Effector memory CD4-positive, alpha-beta T cell (primary cell): ENCODE measurements at regions not wholly inside any gene's neighbourhood (a gene's known extent, or its start where the extent isn't known, plus 50 kb on each side); places are given as distances from the start of the nearest gene placed in this dataset.

Source experiments
- DNase-seq, 3 donors: peaks; one replicate each; pipeline ENCODE4 v3.0.0-alpha.2; 2020
- H3K27ac ChIP-seq: 2 replicates; pipeline ENCODE4 v1.7.0; 2013; ENCODE audit warnings: mild to moderate bottlenecking, low read length, moderate library complexity; ENCODE audit not compliant: insufficient read depth, poor library complexity, severe bottlenecking
- H3K27me3 ChIP-seq: replicated peaks from 2 replicates; pipeline ENCODE4 v1.7.0; 2013; ENCODE audit warnings: mild to moderate bottlenecking, low read length; ENCODE audit not compliant: insufficient read depth, control insufficient read depth, poor library complexity, severe bottlenecking
- H3K36me3 ChIP-seq: 2 replicates; pipeline ENCODE4 v1.7.0; 2013; ENCODE audit warnings: mild to moderate bottlenecking, low read length, moderate library complexity; ENCODE audit not compliant: control insufficient read depth, insufficient read depth
- H3K4me1 ChIP-seq: 2 replicates; pipeline ENCODE4 v1.7.0; 2013; ENCODE audit warnings: low read length, mild to moderate bottlenecking; ENCODE audit not compliant: control insufficient read depth, insufficient read depth, poor library complexity, severe bottlenecking
- H3K4me3 ChIP-seq: 2 replicates; pipeline ENCODE4 v1.7.0; 2013; ENCODE audit warnings: low read length, low read depth, mild to moderate bottlenecking; ENCODE audit not compliant: insufficient read depth, poor library complexity, severe bottlenecking
- H3K9me3 ChIP-seq: 2 replicates; pipeline ENCODE4 v1.7.0; 2013; ENCODE audit warnings: mild to moderate bottlenecking, low read length, moderate library complexity; ENCODE audit not compliant: control insufficient read depth

GRCh38 chr21:25234857-25235801 lies 372.2 kb downstream of the MRPL39 start:
- Histone ChIP-seq H3K4me1 (no peaks in the 10 kb centered on the region), H3K36me3 (no peaks in the 10 kb centered on the region), H3K27ac (no peak overlapping the region), H3K4me3 (no peak overlapping the region), H3K27me3 (no peaks in the 10 kb centered on the region), H3K9me3 (no peaks in the 10 kb centered on the region)
- DNase-seq = no peak

DNA sequence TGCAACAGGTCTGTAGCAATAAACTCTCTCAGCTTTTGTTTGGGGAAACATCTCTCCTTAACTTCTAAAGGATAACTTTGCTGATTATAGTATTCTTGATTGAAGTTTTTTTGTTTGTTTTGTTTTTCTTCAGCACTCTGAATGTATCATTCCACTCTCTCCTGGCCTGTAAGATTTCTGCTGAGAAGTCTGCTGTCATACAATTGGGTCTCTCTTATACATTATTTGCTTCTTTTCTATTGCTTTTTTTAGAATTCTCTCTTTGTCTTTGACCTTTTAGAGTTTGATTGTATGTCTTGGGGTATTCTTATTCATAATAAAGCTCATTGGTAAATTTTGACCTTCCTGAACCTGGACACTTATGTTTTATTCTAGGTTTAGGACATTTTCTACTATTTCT lies 386.3 kb downstream of the MRPL39 start:
- Histone ChIP-seq H3K9me3 (no peaks in the 10 kb centered on the region), H3K27ac (no peak overlapping the region), H3K4me1 (no peaks in the 10 kb centered on the region), H3K36me3 (no peaks in the 10 kb centered on the region), H3K4me3 (no peak overlapping the region), H3K27me3 (no peaks in the 10 kb centered on the region)
- no peak for DNase-seq

DNA sequence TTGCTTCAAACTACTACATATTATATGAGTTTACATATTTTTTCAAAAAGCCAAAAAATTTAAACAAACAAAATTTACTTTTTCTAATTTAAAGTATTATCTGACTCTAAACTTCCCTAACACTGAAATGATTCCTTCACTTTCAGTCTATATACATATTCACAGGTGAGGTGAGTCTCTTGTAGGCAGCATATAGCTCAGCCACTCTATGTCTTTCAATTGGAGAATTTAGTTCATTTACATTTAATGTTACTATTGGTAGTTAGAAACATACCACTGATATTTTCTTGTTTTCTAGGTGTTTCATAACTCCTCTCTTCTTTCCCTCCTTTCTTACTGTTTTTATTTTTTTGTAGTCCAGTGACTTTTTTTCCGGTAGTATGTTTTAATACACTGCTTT lies 387.1 kb downstream of the MRPL39 start:
- Histone ChIP-seq H3K4me3 (no peak overlapping the region), H3K27ac (no peak overlapping the region), H3K9me3 (no peaks in the 10 kb centered on the region), H3K36me3 (no peaks in the 10 kb centered on the region), H3K4me1 (no peaks in the 10 kb centered on the region), H3K27me3 (no peaks in the 10 kb centered on the region)
- DNase-seq = no peak

GRCh38 chr21:25215698-25216384 lies 391.4 kb downstream of the MRPL39 start:
- no peaks in the 10 kb centered on the region for H3K36me3 ChIP-seq
- H3K27me3 ChIP-seq = no peaks in the 10 kb centered on the region
- no peak overlapping the region for H3K4me3 ChIP-seq
- H3K4me1 ChIP-seq = no peaks in the 10 kb centered on the region
- H3K9me3 ChIP-seq = no peaks in the 10 kb centered on the region
- H3K27ac ChIP-seq = no peak overlapping the region
- no peak for DNase-seq

DNA sequence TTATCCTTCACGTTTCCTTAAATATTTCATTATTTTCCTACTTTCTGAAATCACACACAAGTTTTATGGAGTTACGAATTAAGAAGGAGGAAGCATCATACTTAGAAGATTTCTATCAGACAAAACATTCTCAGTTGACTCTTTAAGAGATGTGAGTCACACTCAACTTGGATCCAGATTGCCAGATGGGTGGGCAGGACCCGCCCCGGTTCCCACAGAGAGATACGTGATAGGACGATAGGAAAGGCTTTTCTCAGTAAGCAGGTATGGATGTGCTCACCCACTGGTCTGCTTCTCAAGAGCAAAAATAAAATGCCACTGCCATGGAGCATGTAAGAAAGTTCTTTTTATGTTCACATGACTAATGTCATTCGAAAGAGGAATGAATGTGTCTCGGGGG lies 392.6 kb downstream of the MRPL39 start:
- no peak for DNase-seq
- Histone ChIP-seq H3K27ac (no peak overlapping the region), H3K4me3 (no peak overlapping the region), H3K36me3 (no peaks in the 10 kb centered on the region), H3K9me3 (no peaks in the 10 kb centered on the region), H3K27me3 (no peaks in the 10 kb centered on the region), H3K4me1 (no peaks in the 10 kb centered on the region)

DNA sequence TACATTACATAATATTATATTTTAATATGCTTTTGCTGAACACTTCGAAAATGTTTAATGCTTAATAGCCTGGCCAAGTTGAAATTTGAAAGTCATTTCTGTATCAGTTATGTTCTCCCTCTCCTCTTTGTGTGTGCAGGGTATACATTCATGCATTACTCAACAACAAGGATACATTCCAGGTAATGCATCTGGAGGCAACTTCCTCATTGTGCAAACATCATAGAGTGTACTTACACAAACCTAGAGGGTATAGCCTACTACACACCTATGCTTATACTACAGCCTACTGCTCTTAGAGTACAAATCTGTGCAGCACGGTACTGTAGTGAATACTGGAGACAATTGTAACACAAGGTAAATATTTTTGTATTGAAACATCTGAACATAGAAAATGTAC lies 407.3 kb downstream of the MRPL39 start:
- no peaks in the 10 kb centered on the region for H3K36me3 ChIP-seq
- H3K9me3 ChIP-seq = no peaks in the 10 kb centered on the region
- no peak overlapping the region for H3K4me3 ChIP-seq
- H3K27ac ChIP-seq = no peak overlapping the region
- no peaks in the 10 kb centered on the region for H3K27me3 ChIP-seq
- no peaks in the 10 kb centered on the region for H3K4me1 ChIP-seq
- DNase-seq = no peak

- Histone ChIP-seq H3K4me1 (no peaks in the 10 kb centered on the region), H3K9me3 (no peaks in the 10 kb centered on the region), H3K4me3 (no peak overlapping the region), H3K36me3 (no peaks in the 10 kb centered on the region), H3K27me3 (no peaks in the 10 kb centered on the region), H3K27ac (no peak overlapping the region)
- no peak for DNase-seq
Measured at GRCh38 chr21:25191141-25191540, 416.1 kb downstream of the MRPL39 start.

- no peak for DNase-seq
- Histone ChIP-seq H3K9me3 (no peaks in the 10 kb centered on the region), H3K36me3 (no peaks in the 10 kb centered on the region), H3K27me3 (no peaks in the 10 kb centered on the region), H3K27ac (no peak overlapping the region), H3K4me3 (no peak overlapping the region), H3K4me1 (no peaks in the 10 kb centered on the region)
Measured at GRCh38 chr21:25189497-25189896, 417.8 kb downstream of the MRPL39 start.

DNA sequence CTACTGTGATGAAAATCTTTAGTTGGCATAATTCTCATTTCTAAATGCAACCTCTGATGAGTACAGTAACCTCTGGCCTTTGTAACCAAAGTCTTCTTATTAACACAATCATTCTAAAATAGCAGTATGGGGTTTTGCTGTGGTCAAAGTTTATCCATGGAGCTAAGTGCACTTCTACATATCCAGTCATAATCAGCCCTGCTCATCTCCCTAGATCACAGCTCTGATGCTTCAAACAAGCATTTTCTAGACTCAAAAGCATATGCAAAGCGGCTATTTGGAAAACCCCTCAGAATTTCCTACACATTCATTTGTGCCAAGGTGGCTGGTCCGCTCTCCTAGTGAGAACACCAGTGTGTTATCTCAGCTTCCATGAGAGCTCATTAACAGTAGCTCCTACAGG lies 418.6 kb downstream of the MRPL39 start:
- no peak overlapping the region for H3K4me3 ChIP-seq
- H3K27me3 ChIP-seq = no peaks in the 10 kb centered on the region
- H3K9me3 ChIP-seq = no peaks in the 10 kb centered on the region
- no peaks in the 10 kb centered on the region for H3K4me1 ChIP-seq
- no peak overlapping the region for H3K27ac ChIP-seq
- H3K36me3 ChIP-seq = no peaks in the 10 kb centered on the region
- DNase-seq = no peak

DNA sequence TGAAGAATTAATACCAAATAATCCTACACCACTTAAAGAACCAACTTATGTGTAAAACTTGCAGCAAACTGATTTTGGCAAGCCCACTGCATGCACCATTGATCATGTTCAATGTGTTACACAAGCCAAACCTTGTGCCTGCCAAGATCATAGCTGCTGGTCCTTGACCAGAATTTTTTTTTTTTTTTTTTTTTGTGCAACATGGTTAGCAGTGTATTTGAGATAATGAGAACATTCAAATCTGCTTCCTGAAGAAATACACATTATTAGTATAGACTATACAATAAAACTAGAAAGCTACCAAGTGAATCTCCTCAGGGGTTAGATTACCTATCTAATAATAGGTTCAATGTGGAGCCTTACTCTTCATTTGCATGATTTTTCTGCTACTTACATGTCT lies 421.0 kb downstream of the MRPL39 start:
- no peaks in the 10 kb centered on the region for H3K9me3 ChIP-seq
- H3K36me3 ChIP-seq = no peaks in the 10 kb centered on the region
- no peaks in the 10 kb centered on the region for H3K4me1 ChIP-seq
- DNase-seq = no peak
- H3K4me3 ChIP-seq = no peak overlapping the region
- H3K27ac ChIP-seq = no peak overlapping the region
- H3K27me3 ChIP-seq = no peaks in the 10 kb centered on the region
